NCI-H146 treated with DMSO at 0.1 percent for 48 hours (cell line): ENCODE measurements at regions not wholly inside any gene's neighbourhood (a gene's known extent, or its start where the extent isn't known, plus 50 kb on each side); places are given as distances from the start of the nearest gene placed in this dataset.

Experiments
- DNase-seq: peaks from one replicate; lab custom pipeline; 2025; ENCODE audit not compliant: unreplicated experiment; lab: John Stamatoyannopoulos, UW

DNA sequence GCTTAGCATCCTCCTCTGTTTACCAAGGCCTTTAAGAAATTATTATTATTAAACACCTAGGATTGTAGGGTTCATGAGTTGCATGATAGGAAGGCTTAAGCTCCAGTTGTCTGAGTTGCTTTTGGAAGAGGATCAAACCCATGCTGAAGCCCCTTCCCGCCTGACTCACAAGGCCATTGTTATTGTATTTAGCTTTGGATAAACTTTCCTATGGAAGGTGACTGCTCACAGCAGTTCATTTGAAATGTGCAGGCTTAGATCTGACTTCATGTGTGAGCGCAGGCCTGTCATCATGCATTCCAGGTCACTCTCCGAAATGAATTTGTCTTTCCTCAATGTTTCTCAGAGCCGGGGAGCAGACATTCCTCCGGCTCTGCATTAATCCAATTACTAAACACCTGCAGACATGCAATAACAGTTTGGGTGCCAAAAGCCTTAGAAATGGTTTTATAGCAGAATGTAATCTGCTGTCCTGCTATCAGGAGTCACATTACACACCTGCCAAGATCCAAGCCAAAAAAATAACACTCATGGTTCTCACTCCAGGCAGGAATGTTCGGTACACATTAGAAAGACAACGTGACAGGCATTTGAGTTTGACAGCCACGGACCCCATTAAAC lies 119.9 kb downstream of the OSR1 start:
- DNase-seq, result no peak

DNA sequence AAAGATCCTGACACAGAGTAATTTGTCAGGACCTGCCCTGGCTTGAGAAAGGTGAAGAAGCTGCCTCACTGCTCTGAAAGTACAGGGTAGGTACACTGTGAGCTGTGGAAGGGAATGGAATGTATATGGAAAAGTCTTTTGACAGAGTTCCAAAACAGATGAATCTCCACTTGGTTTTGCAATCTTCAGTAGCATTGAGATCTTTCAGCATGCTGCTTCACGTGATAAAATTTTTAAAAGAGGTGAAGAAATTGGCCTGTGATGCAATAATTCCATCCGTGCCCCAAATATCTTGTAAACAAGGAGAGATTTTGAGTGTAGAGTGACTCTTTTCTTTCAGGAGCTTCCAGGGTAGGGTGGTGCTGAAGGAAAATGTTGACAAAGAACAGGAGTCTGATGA lies 123.1 kb downstream of the OSR1 start:
- no peak for DNase-seq

DNA sequence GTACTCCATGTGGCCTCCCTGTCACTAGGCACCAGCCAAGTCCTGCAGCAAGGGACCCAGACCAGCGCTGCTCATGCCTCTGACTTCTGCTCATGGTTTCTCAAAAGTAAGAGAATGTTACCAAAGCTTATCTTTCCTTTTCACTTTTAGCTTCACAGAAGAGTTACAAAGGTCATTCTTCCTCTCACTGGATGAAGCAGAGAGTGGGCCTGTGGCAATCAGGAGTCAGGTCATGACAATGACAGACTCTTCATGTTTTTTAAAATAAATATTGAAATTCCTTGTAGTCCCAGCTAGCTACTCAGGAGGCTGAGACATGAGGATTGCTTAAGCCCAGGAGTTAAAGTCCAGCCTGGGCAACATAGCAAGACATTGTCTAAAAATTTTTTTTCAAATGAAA lies 126.1 kb downstream of the OSR1 start:
- no peak for DNase-seq

DNA sequence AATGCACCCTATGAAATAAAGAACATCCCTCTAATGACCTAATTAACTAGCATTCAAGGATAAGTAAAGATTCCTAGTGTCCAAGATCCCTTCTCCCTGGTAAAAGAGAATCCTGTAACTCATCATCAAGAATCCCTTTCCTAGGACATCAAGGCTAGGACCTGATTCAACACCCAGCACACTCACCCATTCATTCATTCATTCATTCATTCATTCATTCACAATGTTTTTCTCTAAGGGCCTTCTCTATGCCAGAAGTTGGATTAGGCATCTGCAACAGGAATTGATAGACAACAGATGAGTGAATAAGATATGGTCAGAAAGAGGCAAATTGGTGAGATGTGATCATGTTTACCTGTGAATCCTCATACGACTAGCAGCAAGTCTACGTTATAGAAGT lies 126.8 kb downstream of the OSR1 start:
- no peak for DNase-seq

DNA sequence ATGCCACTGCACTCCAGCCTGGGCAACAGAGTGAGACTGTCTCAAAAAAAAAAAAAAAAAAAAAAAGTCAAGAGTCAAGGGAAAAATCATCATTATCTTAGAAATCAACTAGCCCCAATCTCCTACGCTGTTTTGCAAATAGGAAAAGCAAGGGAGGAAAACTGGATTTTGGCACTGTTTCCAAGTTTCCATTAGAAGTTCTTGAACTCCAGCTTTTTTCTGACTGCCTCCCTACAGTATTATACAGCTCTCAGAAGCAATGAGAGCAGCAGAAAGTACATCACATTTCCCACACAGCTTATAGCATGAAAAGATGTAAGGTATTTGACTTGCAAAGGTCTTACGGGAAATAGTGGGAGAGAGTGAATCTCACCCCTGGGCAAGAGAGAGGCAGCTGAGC lies 127.8 kb downstream of the OSR1 start:
- DNase-seq, result no peak

DNA sequence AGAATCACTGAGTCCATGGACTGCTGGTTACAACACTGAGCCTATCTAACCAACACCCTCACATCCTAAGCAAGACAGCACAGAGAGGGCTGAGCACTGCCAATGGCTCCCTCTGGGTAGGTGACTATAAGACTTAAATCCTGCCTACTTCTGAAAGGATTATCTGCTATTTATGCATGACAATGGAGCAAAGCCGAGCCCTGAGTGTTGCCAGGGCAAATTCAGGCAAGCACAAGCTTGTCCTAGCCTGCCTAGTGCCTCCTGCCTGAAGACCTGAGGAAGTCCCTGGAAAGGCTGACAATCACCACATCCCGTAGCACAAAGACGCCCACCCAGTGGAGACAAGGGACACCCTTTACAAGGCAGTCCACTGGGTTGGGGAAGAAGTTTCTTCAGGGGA lies 129.7 kb downstream of the OSR1 start:
- DNase-seq, result no peak

DNA sequence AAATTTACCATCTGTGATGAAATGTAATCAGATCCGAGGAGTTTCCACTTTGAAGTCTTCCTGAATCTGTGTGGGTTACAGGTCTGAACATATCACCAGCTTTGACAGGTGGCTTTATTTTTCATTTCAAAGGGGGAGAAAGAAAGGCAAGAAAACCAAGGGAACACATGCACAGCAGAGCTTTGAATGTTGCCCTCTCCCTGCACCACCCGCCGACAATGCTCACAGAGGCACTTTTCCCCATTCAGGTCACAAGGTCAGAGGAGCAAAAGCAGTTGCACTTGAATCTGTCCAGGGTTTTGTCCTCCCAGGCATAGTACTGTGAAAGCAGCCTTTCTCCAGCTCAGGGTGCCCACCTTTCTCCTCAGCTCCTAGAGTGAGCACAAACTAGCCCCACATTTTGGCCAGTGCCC lies 130.2 kb downstream of the OSR1 start:
- no peak for DNase-seq

DNA sequence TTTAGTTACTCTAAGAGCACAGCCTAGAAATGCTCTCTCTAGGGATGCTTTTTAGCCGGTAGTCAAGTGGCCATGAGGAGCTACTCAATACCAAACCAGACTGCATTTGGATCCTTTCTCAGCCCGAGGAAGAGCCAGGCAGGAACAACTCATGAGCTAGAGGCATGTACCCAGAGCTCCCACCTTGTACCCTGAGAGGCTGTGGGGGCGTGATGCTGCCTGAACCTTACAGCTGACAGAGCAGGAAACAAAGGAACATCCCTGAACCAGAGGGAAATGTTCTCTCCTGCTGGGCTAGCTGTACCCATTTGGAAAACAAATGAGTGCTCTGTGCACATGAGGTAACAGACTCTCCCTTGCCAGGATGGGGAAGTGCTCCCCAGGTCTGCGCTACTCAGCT lies 131.6 kb downstream of the OSR1 start:
- DNase-seq, result no peak

DNA sequence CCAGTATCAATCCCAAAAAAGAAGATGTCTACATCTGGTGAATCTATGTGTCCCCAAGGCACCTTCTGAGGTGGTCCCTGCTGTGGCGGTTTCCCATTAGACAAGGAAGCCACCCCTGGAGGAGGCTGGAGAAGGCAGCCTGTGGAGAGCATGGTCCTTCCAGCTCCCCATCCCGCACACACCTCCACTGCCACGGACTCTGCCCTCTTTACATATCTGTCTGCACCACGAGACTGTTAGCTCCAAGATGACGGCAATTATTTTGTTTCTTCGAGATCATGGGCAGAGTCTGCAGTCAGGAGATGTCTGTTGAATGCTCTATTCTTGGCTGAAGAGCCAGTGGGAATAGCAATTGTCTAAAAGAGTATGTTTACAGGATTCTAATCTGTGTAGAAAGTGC lies 132.0 kb downstream of the OSR1 start:
- DNase-seq, result no peak

DNA sequence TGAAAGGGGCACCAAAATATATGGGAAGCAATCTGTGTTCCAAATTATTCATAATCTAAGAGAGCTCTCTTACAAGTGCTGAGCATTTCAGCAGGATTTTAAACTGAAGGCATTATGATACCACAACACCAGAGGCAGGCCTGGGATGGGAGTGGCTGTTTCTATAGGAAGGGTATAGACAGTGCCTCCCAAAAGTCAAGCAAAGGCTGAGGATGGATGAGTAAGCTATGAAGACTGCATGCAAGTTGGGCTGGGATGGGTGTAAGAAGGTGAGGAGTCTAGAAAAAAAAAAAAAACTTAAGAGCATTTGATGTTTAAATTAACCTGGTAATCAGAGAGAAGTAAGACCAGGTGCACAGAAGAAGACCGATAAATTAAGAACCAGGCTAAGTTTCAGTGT lies 132.5 kb downstream of the OSR1 start:
- DNase-seq, result no peak

DNA sequence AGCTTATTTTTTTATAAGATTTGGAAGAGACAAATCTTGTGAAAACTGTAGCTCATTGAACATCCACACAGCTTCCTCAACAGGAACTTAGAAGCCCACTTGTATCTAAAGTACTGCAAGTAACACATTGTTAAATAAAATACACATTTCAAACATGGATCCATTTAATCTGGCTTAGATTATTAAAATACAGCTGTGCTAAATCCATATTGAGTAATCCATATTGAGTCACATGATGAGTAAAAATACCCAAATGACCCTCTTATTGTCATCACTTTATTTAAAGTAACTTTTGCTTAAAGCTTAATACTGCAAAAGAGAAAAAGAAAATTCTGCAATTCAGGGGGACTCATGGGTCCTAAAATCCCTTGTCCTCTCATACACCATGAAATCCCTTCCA lies 133.3 kb downstream of the OSR1 start:
- no peak for DNase-seq

DNA sequence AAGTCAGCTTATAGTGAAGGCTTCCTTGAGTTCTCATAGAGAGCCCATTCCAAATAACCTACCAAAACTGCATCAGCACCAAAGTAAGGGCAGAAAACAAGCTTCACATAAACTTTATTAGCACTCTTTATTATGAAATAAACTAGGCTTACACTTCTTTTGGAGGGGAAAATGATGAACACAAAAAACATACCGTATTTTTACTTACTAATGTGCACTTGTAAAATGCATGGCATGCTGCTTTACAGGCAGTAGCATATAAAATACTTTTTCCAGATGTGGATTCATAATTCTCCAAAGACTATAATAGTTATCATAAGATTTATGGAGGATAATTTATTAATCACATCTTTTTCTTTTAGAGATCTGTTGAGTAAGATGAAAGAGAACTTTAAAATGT lies 133.9 kb downstream of the OSR1 start:
- no peak for DNase-seq

DNA sequence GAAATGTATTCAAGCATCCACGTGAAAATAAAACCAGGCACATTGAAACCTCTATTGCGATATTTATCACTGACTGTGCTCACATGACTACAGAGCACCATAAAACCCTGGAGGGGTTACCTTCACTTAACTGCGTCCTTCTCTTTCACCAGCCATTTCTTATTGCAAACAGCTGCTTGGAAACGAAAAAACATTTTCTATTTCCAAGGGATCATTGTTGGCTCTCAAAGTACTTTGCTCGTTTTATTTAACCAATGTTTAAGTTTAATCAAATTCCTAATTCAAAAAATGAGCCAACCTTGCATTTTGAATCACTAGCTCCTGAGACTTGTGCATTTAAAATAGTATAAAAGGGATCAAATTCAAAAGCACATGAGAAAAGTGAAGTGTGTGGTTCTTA lies 134.4 kb downstream of the OSR1 start:
- DNase-seq, result no peak

DNA sequence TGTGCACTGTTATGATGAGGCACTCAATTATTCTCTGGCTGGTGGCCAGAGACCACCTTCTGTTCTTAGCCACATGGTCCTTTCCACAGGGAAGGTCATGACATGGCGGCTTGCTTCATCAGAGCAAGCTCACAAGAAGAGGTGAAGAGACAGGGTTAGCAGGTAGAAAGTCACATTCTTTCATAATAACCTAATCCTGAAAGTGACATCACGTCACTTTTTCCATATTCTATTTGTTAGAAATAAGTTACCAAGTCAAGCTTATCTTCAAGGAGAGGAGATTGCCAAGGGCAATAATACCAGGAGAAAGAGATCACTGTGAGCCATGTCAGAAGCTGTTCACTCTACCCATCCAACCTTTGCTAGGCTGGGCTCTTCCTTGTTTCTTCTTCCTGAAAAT lies 139.4 kb downstream of the OSR1 start:
- no peak for DNase-seq

DNA sequence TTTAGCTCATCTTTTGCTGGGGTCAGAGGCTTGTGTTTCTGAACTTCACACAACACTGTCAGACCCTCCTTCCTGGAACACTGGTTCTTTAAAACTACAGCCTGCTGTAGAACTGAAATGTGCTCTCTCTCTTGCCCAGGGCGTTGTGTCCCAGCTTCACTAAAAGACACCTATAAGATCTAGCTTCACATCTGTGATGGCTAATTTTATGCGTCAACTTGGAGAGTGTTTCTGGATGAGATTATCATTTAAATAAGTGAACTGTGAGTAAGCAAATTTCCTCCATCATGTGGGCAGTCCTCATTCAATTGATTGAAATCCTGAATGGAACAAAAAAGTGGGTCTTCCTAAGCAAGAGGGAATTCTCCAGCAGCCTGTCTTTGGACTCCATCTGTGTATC lies 140.3 kb downstream of the OSR1 start:
- DNase-seq, result no peak

DNA sequence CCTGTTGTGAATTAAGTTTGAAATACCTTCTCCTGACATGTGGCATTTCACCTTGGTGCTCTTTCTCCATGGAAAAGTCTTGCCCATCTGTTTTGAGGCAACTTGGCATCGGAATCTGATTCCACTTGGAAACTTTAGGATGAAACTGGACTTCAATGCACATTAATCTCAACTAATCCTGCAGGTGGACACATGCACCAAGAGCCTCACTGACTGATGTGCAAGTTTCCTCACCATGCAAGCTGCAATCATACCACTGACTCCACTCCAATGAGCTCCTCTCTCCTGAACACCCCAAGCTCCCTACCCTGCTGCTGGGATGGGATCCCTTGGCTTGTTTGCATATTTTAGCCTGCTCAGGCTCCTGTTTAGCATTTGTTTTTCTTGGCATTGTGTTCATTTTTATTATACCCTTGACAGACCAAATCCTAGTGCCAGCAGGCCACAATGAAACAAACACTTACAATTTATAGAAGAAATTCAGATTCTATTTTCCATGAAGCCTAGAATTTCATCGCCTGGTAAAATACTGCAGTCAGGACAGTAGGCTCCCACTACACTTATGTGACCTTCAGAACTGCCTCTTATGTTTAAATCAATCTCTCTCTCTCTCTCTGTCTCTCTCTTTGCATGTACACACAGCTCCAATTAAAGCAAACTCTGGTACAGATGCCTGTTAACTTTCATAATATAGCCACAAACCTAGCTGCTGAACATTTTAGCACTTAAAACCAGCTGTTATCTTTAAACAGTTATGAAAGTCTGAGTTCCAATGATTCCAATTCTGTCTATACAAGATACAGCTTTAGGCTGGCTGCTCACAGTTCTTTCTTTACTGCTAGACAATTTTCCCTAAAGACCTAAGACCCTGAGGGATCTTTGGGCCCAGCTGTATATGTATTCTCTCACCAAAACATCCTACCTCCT lies 141.5 kb downstream of the OSR1 start:
- DNase-seq, result no peak

DNA sequence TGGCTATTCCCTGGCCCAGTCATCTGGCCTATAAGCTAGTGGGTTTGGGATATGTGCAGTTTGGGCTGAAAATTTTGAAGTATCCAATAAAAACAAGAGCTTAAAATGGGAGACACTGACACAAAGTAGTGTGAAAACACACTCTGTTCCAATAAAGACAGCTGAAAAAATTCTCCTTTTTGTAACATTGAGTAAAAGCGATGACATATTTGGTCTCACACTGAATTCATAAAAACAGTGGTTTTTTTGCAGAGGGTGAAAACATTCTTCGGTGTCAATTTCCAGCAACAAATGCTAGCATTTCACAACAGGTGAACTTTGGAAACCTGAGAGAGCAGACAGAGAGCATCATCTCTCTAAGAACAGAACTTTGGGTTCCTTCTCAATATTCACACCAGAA lies 142.2 kb downstream of the OSR1 start:
- no peak for DNase-seq

DNA sequence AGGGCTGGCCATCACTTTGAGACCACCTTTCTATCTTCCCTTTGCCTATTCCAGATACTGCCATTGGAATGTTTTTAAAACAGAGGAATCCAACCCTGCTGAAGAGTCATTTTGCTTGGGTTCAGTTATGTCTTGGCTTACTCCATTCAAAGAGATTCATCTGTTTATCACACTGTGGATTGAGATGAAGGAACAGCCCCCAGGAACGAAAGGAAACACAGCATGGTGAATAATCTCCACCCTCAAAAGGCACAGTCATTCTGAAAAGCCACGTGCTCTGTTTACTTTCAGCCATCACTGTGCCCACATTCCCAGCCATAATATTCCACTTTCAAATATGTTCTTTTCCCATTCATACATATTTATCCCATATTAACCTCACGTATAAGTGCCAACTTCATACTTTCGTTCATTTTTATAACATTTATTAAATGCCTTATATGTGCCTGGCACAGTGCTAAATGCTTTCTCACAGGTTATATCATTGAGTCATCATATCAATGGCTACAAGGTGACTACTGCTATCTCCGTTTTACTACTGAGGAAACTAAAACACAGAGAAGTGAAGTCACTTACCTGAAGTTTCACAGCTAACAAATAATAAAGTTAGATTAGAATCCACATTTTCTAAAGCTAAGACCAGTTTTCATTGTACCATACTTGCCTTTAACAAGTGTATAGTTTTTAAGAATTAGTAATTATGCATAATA lies 143.6 kb downstream of the OSR1 start:
- DNase-seq, result no peak

DNA sequence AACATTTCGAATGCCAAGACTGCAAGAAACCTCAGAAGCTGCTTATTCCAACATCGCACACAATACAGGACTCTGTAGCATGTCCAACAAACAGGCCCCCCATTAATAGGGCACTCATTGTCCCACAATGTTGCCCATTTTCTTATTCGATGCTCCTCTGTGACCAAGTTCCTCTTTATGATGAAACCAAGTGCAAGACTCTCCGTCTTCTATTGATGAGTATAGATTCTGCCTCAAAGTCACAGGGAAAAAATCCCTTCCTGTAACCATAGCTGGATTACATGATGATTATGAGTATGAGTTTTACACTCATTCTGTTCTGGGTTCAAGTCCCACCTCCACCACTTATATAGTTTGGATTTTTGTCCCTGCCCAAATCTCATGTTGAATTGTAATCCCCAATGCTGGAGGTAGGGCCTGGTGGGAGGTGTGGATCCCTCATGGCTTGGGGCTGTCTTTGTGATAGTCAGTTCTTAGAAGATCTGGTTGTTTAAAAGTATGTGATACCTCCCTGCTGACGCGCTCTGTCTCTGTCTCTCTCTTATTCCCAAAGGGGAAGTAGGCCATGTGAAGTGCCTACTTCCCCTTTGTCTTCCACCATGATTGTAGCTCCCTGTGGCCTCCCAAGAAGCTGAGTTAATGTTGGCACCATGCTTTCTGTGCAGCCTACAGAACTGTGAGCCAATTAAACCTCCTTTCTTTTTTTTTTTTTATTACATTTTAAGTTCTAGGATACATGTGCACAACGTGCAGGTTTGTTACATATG lies 148.7 kb downstream of the OSR1 start:
- no peak for DNase-seq

DNA sequence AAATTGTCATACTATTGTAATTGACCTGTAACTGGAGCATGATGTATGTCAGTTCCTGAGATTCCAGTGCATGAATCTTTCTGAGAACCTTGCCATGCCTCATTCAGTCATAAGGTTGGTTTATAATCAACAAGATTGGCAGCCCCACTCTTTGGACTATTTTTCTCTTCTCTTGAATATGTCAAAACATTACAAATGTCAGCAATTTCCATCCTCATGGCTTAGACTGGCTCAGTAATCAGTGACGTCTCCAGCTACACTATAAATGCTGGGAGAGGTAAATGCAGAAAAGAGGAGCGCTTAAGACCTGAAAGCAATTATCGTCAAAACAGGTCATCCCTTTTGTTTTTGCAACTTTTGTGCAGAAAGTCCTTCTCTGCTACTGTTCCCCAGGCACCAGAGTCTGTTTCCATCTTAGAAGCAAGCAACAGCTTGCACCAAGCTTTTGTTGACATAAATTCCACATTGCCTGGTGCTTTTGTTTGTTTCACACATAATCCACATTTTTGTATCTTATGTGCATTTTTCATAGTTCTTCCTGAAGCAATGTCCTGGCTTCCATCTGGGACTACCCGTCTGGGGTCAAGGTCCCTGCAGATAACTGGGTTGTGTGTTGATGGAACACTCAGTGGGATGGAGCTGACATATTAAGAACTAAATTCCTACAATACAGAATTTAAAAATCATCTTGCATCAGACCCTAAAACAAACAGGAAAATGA lies 149.8 kb downstream of the OSR1 start:
- DNase-seq, result no peak

DNA sequence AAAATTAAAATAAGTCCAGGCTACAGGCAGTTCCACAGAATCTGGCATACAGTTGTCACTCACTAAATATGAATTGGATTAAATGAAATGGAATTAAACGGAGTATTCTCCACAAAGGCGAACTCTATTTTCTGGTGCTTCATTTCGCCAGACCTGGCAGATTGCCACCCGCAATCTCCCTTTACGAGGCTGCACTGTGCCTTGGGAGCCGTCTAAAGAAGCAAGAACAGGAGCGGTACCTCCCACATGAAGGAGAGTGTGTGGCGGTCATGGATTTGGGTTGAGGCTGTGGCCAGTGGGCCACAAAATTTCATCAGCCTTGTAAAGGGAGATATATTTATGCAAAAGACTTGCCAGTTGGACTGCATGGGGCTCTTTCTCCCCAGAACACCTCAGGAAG lies 151.0 kb downstream of the OSR1 start:
- no peak for DNase-seq
